H1 (cell line): ENCODE measurements at regions not wholly inside any gene's neighbourhood (a gene's known extent, or its start where the extent isn't known, plus 50 kb on each side); places are given as distances from the start of the nearest gene placed in this dataset.

Experiments used
- CEBPB ChIP-seq: IDR thresholded peaks from 2 replicates; pipeline ENCODE4 v1.6.1; 2012; ENCODE audit warnings: low read depth, low read length
- GTF2F1 ChIP-seq: IDR thresholded peaks from 2 replicates; pipeline ENCODE4 v1.6.1; 2012; ENCODE audit warnings: low read depth, low read length, improper control_type of control experiment, borderline replicate concordance
- KDM1A ChIP-seq: fragments of 200-600, 300-600 bp; sonication (generic); IDR thresholded peaks from 2 replicates; pipeline ENCODE4 v1.7.1; 2016; ENCODE audit warnings: mild to moderate bottlenecking, low read length, borderline replicate concordance
- POLR2A ChIP-seq, 2 experiments: IDR thresholded peaks; 1 replicate in 1 of 2; 2 replicates in 1 of 2; pipeline ENCODE4 v1.6.1; 2011; ENCODE audit warnings: low read depth in 2 of 2, low read length in 2 of 2, mild to moderate bottlenecking in 2 of 2; ENCODE audit errors: control extremely low read depth in 1 of 2
- POU5F1 ChIP-seq: IDR thresholded peaks from 2 replicates; pipeline ENCODE4 v1.6.1; 2011; ENCODE audit warnings: low read depth, mild to moderate bottlenecking, low read length, moderate library complexity
- RAD21 ChIP-seq, 2 experiments: IDR thresholded peaks in 1 of 2; conservative IDR thresholded peaks in 1 of 2; 2 replicates each; pipeline ENCODE4 v1.6.1; 2011; ENCODE audit warnings: low read depth in 2 of 2, low read length in 2 of 2, improper control_type of control experiment in 1 of 2, inconsistent platforms in 1 of 2, mild to moderate bottlenecking in 1 of 2, moderate library complexity in 1 of 2
- SIX5 ChIP-seq: IDR thresholded peaks from 2 replicates; pipeline ENCODE4 v1.6.1; 2011; ENCODE audit warnings: mild to moderate bottlenecking, low read depth, low read length
- SRF ChIP-seq: IDR thresholded peaks from 2 replicates; pipeline ENCODE4 v1.6.1; 2011; ENCODE audit warnings: mild to moderate bottlenecking, low read depth, low read length, moderate library complexity
- TAF7 ChIP-seq: optimal IDR thresholded peaks from 2 replicates; pipeline ENCODE3; 2011; ENCODE audit warnings: low read depth, mild to moderate bottlenecking, inconsistent platforms, low read length, moderate library complexity, borderline replicate concordance
- YY1 ChIP-seq: IDR thresholded peaks from 2 replicates; pipeline ENCODE4 v1.6.1; 2011; ENCODE audit warnings: low read depth, mild to moderate bottlenecking, low read length
- ZNF274 ChIP-seq: IDR thresholded peaks from 2 replicates; pipeline ENCODE4 v1.7.0; 2012; ENCODE audit warnings: low read length, borderline replicate concordance; ENCODE audit errors: extremely low read depth
- TF ChIP-seq, protein P1 (sequence below), 3 experiments: IDR thresholded peaks; 1 replicate in 2 of 3; 2 replicates in 1 of 3; pipeline versions ENCODE4 v1.5.1 to v1.6.1; 2011; ENCODE audit warnings: low read length in 3 of 3, mild to moderate bottlenecking in 3 of 3, inconsistent platforms in 2 of 3, low read depth in 1 of 3, moderate library complexity in 1 of 3; ENCODE audit not compliant: insufficient read depth in 1 of 3; ENCODE audit errors: control extremely low read depth in 1 of 3
- TF ChIP-seq, protein P2 (sequence below): IDR thresholded peaks from 2 replicates; pipeline ENCODE4 v1.6.1; 2012; ENCODE audit warnings: inconsistent platforms

DNA sequence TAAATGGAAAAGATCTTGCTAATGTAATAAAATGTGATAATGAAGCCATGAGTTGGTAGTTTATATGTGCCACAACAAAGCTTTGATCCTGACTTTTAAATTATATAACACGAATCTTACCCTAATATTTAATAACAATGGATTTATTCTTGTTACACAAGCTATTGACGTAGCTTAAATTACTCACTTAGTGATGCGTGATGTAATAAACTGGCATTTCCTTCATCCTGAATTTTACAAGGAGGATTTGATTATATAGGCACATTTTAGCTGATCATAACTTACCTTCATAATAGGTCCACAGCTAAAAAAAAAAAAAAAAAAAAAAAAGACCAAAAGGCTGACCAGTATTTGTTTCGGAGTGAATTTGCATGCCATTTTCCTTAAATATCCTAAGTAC, 76.2 kb upstream of the IVNS1ABP start:
- no peak for TF ChIP-seq YY1
- TF ChIP-seq RAD21 (IDR thresholded peaks at IDR 0.05 in 1 of 2, conservative IDR thresholded peaks at IDR 0.05 in 1 of 2; ENCODE audit: low read depth in 2 of 2, low read length in 2 of 2): no peak
- no peak for TF ChIP-seq SRF
- TF ChIP-seq CEBPB: no peak
- TF ChIP-seq POU5F1: no peak
- TF ChIP-seq SIX5: no peak
- TF ChIP-seq ZNF274: no peak
- no peak for TF ChIP-seq POLR2A (IDR thresholded peaks at IDR 0.05; ENCODE audit: control extremely low read depth in 1 of 2, low read depth in 2 of 2, low read length in 2 of 2)
- TF ChIP-seq, protein P1, sequence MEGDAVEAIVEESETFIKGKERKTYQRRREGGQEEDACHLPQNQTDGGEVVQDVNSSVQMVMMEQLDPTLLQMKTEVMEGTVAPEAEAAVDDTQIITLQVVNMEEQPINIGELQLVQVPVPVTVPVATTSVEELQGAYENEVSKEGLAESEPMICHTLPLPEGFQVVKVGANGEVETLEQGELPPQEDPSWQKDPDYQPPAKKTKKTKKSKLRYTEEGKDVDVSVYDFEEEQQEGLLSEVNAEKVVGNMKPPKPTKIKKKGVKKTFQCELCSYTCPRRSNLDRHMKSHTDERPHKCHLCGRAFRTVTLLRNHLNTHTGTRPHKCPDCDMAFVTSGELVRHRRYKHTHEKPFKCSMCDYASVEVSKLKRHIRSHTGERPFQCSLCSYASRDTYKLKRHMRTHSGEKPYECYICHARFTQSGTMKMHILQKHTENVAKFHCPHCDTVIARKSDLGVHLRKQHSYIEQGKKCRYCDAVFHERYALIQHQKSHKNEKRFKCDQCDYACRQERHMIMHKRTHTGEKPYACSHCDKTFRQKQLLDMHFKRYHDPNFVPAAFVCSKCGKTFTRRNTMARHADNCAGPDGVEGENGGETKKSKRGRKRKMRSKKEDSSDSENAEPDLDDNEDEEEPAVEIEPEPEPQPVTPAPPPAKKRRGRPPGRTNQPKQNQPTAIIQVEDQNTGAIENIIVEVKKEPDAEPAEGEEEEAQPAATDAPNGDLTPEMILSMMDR (IDR thresholded peaks at IDR 0.05; ENCODE audit: control extremely low read depth in 1 of 3, insufficient read depth in 1 of 3, low read depth in 1 of 3, low read length in 3 of 3): no peak
- TF ChIP-seq, protein P2, sequence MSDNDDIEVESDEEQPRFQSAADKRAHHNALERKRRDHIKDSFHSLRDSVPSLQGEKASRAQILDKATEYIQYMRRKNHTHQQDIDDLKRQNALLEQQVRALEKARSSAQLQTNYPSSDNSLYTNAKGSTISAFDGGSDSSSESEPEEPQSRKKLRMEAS: no peak
- no peak for TF ChIP-seq TAF7
- TF ChIP-seq GTF2F1: no peak
- TF ChIP-seq KDM1A: no peak
